GM12892 (cell line): ENCODE measurements at regions not wholly inside any gene's neighbourhood (a gene's known extent, or its start where the extent isn't known, plus 50 kb on each side); places are given as distances from the start of the nearest gene placed in this dataset.
"Not testable (repeated sequence)": the region's sequence is repeated elsewhere in the genome, so short reads cannot be mapped to it uniquely, and the experiment has no call there.

ENCODE experiments used
- DNase-seq: peaks from one replicate; pipeline ENCODE4 v3.0.0; 2011; ENCODE audit not compliant: insufficient read length
- FAIRE-seq: peaks from 2 replicates; lab custom pipeline; 2011; peaks lifted over from hg19 to GRCh38; lab: Jason Lieb, UNC
- POLR2A ChIP-seq: IDR thresholded peaks from 2 replicates; pipeline ENCODE4 v1.6.1; 2011; ENCODE audit warnings: low read depth, low read length, control low read depth
- POLR2AphosphoS5 ChIP-seq: IDR thresholded peaks from 2 replicates; pipeline ENCODE4 v1.6.1; 2011; ENCODE audit warnings: low read depth, low read length, control low read depth
- TAF1 ChIP-seq: IDR thresholded peaks from 2 replicates; pipeline ENCODE4 v1.6.1; 2011; ENCODE audit warnings: low read depth, mild to moderate bottlenecking, control low read depth, low read length, borderline replicate concordance

GRCh38 chr5:163079618-163080017 is 357.8 kb upstream of the CCNG1 start:
- no peak for DNase-seq
- FAIRE-seq = peak; percentile 33

GRCh38 chr5:163089230-163089629 is 348.2 kb upstream of the CCNG1 start:
- FAIRE-seq = no peak
- no peak for TF ChIP-seq POLR2AphosphoS5
- TF ChIP-seq TAF1 = no peak
- TF ChIP-seq POLR2A = no peak
- DNase-seq = no peak

More at GRCh38 chr5:163079618-163080017, 357.8 kb upstream of the CCNG1 start:
- TF ChIP-seq POLR2AphosphoS5 (no peak), TAF1 (no peak), POLR2A (no peak)

- TF ChIP-seq POLR2A = no peak
- TF ChIP-seq TAF1 = no peak
- no peak for TF ChIP-seq POLR2AphosphoS5
- FAIRE-seq (peak; percentile 76), DNase-seq (no peak)
Measured at GRCh38 chr5:163089926-163090325, 347.5 kb upstream of the CCNG1 start.

GRCh38 chr5:163094492-163095180 is 342.8 kb upstream of the CCNG1 start:
- no peak for DNase-seq
- FAIRE-seq = peak; percentile 51
- TF ChIP-seq POLR2A (no peak), TAF1 (no peak), POLR2AphosphoS5 (no peak)

- TF ChIP-seq POLR2A (no peak), TAF1 (no peak), POLR2AphosphoS5 (no peak)
- no peak for DNase-seq
- FAIRE-seq = no peak
Measured at GRCh38 chr5:163104464-163104863, 332.9 kb upstream of the CCNG1 start.

GRCh38 chr5:163105456-163105855 is 331.9 kb upstream of the CCNG1 start:
- TF ChIP-seq TAF1 = no peak
- no peak for TF ChIP-seq POLR2A
- TF ChIP-seq POLR2AphosphoS5 = no peak
- no peak for DNase-seq
- FAIRE-seq = no peak

- FAIRE-seq (no peak), DNase-seq (no peak)
- no peak for TF ChIP-seq POLR2AphosphoS5
Measured at GRCh38 chr5:163106098-163106497, 331.3 kb upstream of the CCNG1 start.

- FAIRE-seq = no peak
- no peak for TF ChIP-seq POLR2A
- no peak for TF ChIP-seq POLR2AphosphoS5
- TF ChIP-seq TAF1 = no peak
Measured at GRCh38 chr5:163108351-163108750, 329.0 kb upstream of the CCNG1 start.

GRCh38 chr5:163115011-163115410 is 322.4 kb upstream of the CCNG1 start:
- DNase-seq (no peak), FAIRE-seq (no peak)
- TF ChIP-seq POLR2A = no peak
- TF ChIP-seq TAF1 = no peak
- no peak for TF ChIP-seq POLR2AphosphoS5

More at GRCh38 chr5:163108351-163108750, 329.0 kb upstream of the CCNG1 start:
- DNase-seq = no peak

GRCh38 chr5:163116618-163117017 is 320.8 kb upstream of the CCNG1 start:
- not testable (repeated sequence) for DNase-seq, FAIRE-seq

GRCh38 chr5:163134061-163134460 is 303.3 kb upstream of the CCNG1 start:
- DNase-seq (no peak), FAIRE-seq (no peak)
- TF ChIP-seq POLR2A (no peak), POLR2AphosphoS5 (no peak)

GRCh38 chr5:163135849-163136248 is 301.5 kb upstream of the CCNG1 start:
- DNase-seq = no peak
- FAIRE-seq = no peak
- no peak for TF ChIP-seq POLR2A

- FAIRE-seq = no peak
Measured at GRCh38 chr5:163161512-163161911, 275.9 kb upstream of the CCNG1 start.

More at GRCh38 chr5:163161512-163161911, 275.9 kb upstream of the CCNG1 start:
- no peak for DNase-seq
- TF ChIP-seq TAF1 (no peak), POLR2AphosphoS5 (no peak), POLR2A (no peak)
